ENCODE measurements at regions not wholly inside any gene's neighbourhood (a gene's known extent, or its start where the extent isn't known, plus 50 kb on each side); places are given as distances from the start of the nearest gene placed in this dataset.

DNA sequence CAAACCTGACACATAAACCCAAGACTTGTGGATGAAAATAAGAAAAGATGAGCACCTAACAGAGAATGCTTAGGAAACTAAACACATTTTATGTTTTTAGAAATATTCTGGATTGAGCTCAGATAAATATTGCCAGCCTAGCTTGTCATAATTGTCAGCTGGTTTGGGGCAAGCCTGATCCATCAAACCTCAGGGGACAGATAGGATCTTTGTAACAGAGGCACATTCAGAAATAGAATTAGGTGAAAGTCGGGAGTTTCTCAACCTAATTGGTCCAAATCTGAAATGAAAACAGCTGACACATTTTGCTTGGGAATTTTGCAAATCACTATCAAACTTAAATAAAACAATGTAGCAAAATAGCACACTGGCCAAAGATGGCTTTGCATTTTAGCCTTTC, 503.7 kb downstream of the ANXA1 start:
- Histone ChIP-seq H3K27me3 (ENCODE audit: control insufficient read depth in 1 of 2, insufficient read depth in 2 of 2, low read length in 1 of 2) (no peaks in the 10 kb centered on the region), H3K36me3 (ENCODE audit: control insufficient read depth in 1 of 2, insufficient read depth in 2 of 2, low read length in 1 of 2) (no peaks in the 10 kb centered on the region), H3K27ac (ENCODE audit: low read depth in 1 of 2, low read length in 2 of 2) (no peak overlapping the region), H3K4me3 (ENCODE audit: low read length in 2 of 2) (no peak overlapping the region), H3K4me1 (ENCODE audit: control insufficient read depth in 1 of 2, insufficient read depth in 2 of 2, low read length in 2 of 2) (no peaks in the 10 kb centered on the region), H3K9me3 (ENCODE audit: control insufficient read depth, low read length) (no peaks in the 10 kb centered on the region)
- intact Hi-C loops (cut with DNase I) = no loop called here
- no peak for DNase-seq
- no peak for ATAC-seq (ENCODE audit: low FRiP score)
- WGBS, 2 donors = 14 to 17% methylated on average over 1 of the region's 1 CpG

DNA sequence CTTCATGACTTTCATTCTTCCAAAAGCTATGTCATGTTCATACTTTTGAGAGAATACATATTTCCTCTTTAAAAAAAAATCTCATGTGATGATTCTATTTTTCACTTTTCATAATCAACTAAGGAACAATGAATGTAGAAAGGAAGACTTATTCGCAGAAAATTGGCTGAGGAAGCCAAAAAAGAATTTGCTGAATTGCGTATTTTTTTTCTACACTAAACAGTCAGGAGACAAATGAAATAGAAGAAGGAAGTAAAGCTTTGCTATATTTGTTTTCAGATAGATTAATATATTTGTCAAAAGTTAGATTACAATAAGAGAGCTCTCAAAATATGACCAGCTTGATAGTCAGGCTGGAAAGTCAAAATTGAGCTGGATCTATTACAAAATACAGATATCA, 504.2 kb downstream of the ANXA1 start:
- intact Hi-C loops (cut with DNase I) = no loop called here
- no peak for ATAC-seq (ENCODE audit: low FRiP score)
- no peaks in the 10 kb centered on the region for H3K4me1 ChIP-seq (ENCODE audit: control insufficient read depth in 1 of 2, insufficient read depth in 2 of 2, low read length in 2 of 2)
- no peak for DNase-seq
- no peak overlapping the region for H3K4me3 ChIP-seq (ENCODE audit: low read length in 2 of 2)
- no peaks in the 10 kb centered on the region for H3K27me3 ChIP-seq (ENCODE audit: control insufficient read depth in 1 of 2, insufficient read depth in 2 of 2, low read length in 1 of 2)
- no peaks in the 10 kb centered on the region for H3K9me3 ChIP-seq (ENCODE audit: control insufficient read depth, low read length)
- H3K36me3 ChIP-seq (ENCODE audit: control insufficient read depth in 1 of 2, insufficient read depth in 2 of 2, low read length in 1 of 2) = no peaks in the 10 kb centered on the region
- 46 to 50% methylated on average over 2 of the region's 2 CpGs for WGBS, 2 donors
- no peak overlapping the region for H3K27ac ChIP-seq (ENCODE audit: low read depth in 1 of 2, low read length in 2 of 2)

DNA sequence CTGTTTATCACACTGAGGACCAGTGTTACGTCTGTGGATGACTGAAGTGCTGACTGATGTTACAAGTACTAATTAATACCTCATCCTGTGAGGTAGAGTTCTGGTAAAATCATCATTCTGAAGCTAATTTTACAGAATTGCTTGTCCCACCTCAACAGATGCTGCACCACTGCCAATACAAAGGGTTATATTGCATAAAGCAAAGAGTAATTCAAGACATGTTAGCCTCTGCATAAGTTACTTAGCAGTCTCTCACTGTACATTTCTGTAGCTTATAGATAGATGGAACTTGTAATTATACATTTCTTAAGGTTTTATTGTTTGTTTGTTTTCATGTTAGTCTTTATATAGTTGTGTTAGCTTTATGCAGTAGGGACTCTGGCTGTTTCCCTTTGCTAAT, 513.6 kb downstream of the ANXA1 start:
- 42 to 57% methylated on average over 1 of the region's 1 CpG for WGBS, 2 donors
- intact Hi-C loops (cut with DNase I) = no loop called here

DNA sequence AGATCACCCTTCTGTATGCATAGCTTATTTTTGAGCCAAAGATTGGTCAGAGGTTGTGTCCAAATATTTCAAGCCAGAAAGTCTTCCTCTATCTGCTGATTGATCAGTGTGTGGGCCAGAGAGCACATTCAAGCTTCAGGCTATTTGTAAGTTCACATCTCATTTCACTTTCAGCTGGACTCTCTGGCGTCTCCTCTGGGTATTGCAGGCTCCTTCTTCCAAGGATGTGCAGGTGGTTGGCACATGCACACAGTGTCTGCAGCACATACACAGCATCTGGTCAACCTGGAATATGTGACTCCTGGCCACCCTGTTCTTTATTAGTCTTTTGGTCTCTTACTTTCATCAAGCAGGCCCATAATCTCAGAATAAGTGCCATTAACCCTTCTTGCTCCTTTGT, 516.1 kb downstream of the ANXA1 start:
- Histone ChIP-seq H3K4me3 (ENCODE audit: low read length in 2 of 2) (no peak overlapping the region), H3K27ac (ENCODE audit: low read depth in 1 of 2, low read length in 2 of 2) (no peak overlapping the region), H3K9me3 (ENCODE audit: control insufficient read depth, low read length) (no peaks in the 10 kb centered on the region), H3K27me3 (ENCODE audit: control insufficient read depth in 1 of 2, insufficient read depth in 2 of 2, low read length in 1 of 2) (no peaks in the 10 kb centered on the region), H3K4me1 (ENCODE audit: control insufficient read depth in 1 of 2, insufficient read depth in 2 of 2, low read length in 2 of 2) (no peaks in the 10 kb centered on the region), H3K36me3 (ENCODE audit: control insufficient read depth in 1 of 2, insufficient read depth in 2 of 2, low read length in 1 of 2) (no peaks in the 10 kb centered on the region)
- WGBS, 2 donors = 58 to 78% methylated on average over 1 of the region's 1 CpG
- DNase-seq = no peak
- ATAC-seq (ENCODE audit: low FRiP score) = no peak
- intact Hi-C loops (cut with DNase I) = no loop called here

More for the DNA sequence above, 513.6 kb downstream of the ANXA1 start:
- DNase-seq (no peak), ATAC-seq (ENCODE audit: low FRiP score) (no peak)
- H3K4me1 ChIP-seq (ENCODE audit: control insufficient read depth in 1 of 2, insufficient read depth in 2 of 2, low read length in 2 of 2) = no peaks in the 10 kb centered on the region
- H3K27ac ChIP-seq (ENCODE audit: low read depth in 1 of 2, low read length in 2 of 2) = no peak overlapping the region
- no peak overlapping the region for H3K4me3 ChIP-seq (ENCODE audit: low read length in 2 of 2)
- no peaks in the 10 kb centered on the region for H3K9me3 ChIP-seq (ENCODE audit: control insufficient read depth, low read length)
- H3K27me3 ChIP-seq (ENCODE audit: control insufficient read depth in 1 of 2, insufficient read depth in 2 of 2, low read length in 1 of 2) = no peaks in the 10 kb centered on the region
- no peaks in the 10 kb centered on the region for H3K36me3 ChIP-seq (ENCODE audit: control insufficient read depth in 1 of 2, insufficient read depth in 2 of 2, low read length in 1 of 2)

DNA sequence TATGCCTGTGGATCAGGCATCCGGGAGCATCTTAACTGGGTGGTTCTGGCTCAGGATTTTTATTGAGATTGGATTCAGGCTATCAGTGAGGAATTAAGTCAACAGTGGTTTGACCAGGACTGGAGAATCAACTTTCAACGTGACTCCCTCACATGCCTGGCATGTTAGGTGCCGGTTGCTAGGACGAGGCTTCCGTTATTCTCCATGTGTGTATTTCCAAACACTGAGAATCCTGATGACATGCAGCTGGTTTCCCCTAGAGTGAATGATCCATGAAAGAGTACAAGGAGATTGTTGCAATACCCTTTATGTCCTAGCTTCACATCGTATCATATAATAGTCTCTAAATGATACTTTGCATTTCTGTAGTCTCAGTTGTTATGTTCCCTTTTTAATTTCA, 529.2 kb downstream of the ANXA1 start:
- Histone ChIP-seq H3K4me3 (ENCODE audit: low read length in 2 of 2) (no peak overlapping the region), H3K4me1 (ENCODE audit: control insufficient read depth in 1 of 2, insufficient read depth in 2 of 2, low read length in 2 of 2) (no peaks in the 10 kb centered on the region), H3K27ac (ENCODE audit: low read depth in 1 of 2, low read length in 2 of 2) (no peak overlapping the region), H3K27me3 (ENCODE audit: control insufficient read depth in 1 of 2, insufficient read depth in 2 of 2, low read length in 1 of 2) (no peaks in the 10 kb centered on the region), H3K9me3 (ENCODE audit: control insufficient read depth, low read length) (peaks cover 3% of the 10 kb centered on the region), H3K36me3 (ENCODE audit: control insufficient read depth in 1 of 2, insufficient read depth in 2 of 2, low read length in 1 of 2) (no peaks in the 10 kb centered on the region)
- intact Hi-C loops (cut with DNase I) = no loop called here
- no peak for DNase-seq
- WGBS, 2 donors = 38 to 57% methylated on average over 6 of the region's 6 CpGs
- ATAC-seq (ENCODE audit: low FRiP score) = no peak

DNA sequence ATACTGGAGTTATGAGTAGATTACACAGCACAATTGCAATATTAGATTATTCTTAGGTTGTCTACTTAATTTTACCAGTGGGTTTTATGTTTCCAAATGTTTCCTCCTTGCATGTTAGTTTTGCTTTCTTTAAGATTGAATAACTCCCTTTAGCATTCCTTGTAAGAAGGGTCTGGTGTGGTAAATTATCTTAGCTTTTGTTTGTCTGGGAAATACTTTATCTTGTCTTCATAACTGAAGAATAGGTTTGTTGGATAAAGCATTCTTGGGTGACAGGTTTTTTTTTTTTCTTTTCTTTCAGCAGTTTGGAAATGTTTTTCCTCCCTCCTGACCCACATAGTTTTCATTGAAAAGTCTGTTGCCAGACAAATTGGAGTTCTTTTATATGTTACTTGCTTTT, 531.1 kb downstream of the ANXA1 start:
- Histone ChIP-seq H3K4me3 (ENCODE audit: low read length in 2 of 2) (no peak overlapping the region), H3K4me1 (ENCODE audit: control insufficient read depth in 1 of 2, insufficient read depth in 2 of 2, low read length in 2 of 2) (no peaks in the 10 kb centered on the region), H3K9me3 (ENCODE audit: control insufficient read depth, low read length) (peaks cover 3% of the 10 kb centered on the region), H3K27ac (ENCODE audit: low read depth in 1 of 2, low read length in 2 of 2) (no peak overlapping the region), H3K36me3 (ENCODE audit: control insufficient read depth in 1 of 2, insufficient read depth in 2 of 2, low read length in 1 of 2) (no peaks in the 10 kb centered on the region), H3K27me3 (ENCODE audit: control insufficient read depth in 1 of 2, insufficient read depth in 2 of 2, low read length in 1 of 2) (no peaks in the 10 kb centered on the region)
- ATAC-seq (ENCODE audit: low FRiP score) = no peak
- DNase-seq = no peak
- intact Hi-C loops (cut with DNase I) = no loop called here

DNA sequence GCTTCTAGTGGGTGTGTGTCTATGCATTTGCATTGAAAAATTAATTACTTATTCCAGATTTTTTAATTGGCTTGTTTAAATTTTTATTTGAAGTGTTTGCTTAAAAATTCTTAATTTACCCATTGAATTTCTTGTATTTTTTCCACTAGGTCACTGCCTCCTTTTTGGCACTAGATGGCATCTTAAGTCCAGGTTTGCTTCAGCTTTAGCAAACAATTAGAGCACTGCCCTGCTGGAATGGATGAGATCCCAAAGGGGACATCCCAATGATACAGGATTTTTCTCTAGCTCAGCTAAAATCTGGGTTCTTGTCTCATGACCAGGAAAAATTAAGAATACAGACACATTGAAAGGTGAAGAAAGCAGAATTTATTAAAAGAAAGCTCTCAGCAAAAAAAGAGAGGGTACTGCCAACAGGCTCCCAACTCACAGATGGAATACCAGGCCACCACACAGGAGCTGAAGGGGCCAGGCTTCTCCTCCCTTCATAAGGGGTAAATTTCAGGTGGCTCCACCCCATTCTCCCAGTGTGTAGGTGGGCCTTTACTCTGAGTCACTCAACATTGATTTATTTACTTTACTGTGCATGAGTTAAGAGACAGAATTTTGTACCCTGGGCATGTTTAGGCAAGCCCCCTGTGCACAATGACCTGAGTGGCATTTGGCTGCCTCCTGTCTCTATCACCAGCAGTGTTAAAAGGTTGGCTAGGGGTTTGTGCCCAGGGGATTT, 532.4 kb downstream of the ANXA1 start:
- no peak overlapping the region for H3K4me3 ChIP-seq (ENCODE audit: low read length in 2 of 2)
- no peak for DNase-seq
- no peaks in the 10 kb centered on the region for H3K36me3 ChIP-seq (ENCODE audit: control insufficient read depth in 1 of 2, insufficient read depth in 2 of 2, low read length in 1 of 2)
- H3K9me3 ChIP-seq (ENCODE audit: control insufficient read depth, low read length) = peaks cover 3% of the 10 kb centered on the region
- H3K27ac ChIP-seq (ENCODE audit: low read depth in 1 of 2, low read length in 2 of 2) = no peak overlapping the region
- ATAC-seq (ENCODE audit: low FRiP score) = no peak
- H3K27me3 ChIP-seq (ENCODE audit: control insufficient read depth in 1 of 2, insufficient read depth in 2 of 2, low read length in 1 of 2) = no peaks in the 10 kb centered on the region
- no peaks in the 10 kb centered on the region for H3K4me1 ChIP-seq (ENCODE audit: control insufficient read depth in 1 of 2, insufficient read depth in 2 of 2, low read length in 2 of 2)
- intact Hi-C loops (cut with DNase I) = no loop called here

DNA sequence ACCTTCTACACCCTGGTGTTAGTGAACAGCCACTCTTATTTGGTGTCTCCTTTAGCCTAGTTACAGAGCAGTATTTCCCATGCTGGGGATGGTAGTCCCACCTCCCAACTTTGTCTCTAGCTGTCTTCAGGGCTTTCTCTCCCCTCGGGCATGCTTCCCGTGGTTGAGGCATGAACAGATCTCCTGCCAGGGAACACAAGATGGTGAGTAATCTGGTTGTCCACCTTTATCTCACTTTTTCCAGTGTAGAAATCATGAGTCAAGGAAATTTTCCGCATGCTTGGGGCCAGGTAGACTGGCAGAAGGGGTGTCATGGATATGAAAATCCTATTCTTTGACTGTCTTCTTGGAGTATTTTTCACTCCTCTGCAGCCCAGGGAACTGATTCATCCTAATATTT, 532.9 kb downstream of the ANXA1 start:
- 64 to 75% methylated on average over 3 of the region's 3 CpGs for WGBS, 2 donors
- peaks cover 3% of the 10 kb centered on the region for H3K9me3 ChIP-seq (ENCODE audit: control insufficient read depth, low read length)
- intact Hi-C loops (cut with DNase I) = no loop called here
- no peaks in the 10 kb centered on the region for H3K36me3 ChIP-seq (ENCODE audit: control insufficient read depth in 1 of 2, insufficient read depth in 2 of 2, low read length in 1 of 2)
- no peak overlapping the region for H3K27ac ChIP-seq (ENCODE audit: low read depth in 1 of 2, low read length in 2 of 2)
- H3K4me1 ChIP-seq (ENCODE audit: control insufficient read depth in 1 of 2, insufficient read depth in 2 of 2, low read length in 2 of 2) = no peaks in the 10 kb centered on the region
- H3K27me3 ChIP-seq (ENCODE audit: control insufficient read depth in 1 of 2, insufficient read depth in 2 of 2, low read length in 1 of 2) = no peaks in the 10 kb centered on the region
- no peak for ATAC-seq (ENCODE audit: low FRiP score)
- no peak overlapping the region for H3K4me3 ChIP-seq (ENCODE audit: low read length in 2 of 2)
- no peak for DNase-seq

DNA sequence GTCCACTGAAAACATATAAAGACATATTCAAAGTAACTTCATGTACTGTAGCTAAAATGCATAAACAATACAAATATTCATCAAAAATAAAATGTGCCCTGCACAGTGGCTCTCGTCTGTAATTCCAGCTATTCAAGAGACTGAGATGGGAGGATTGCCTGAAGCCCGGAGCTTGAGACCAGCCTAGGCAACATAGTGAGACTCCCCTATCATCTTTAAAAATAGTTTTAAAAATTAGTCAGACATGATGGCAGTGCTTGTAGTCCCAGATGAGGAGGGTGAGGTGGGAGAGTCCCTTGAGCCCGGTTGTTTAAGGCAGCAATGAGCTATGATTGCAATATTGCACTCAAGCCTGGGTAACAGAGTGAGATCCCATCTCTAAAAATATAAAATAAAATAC, 534.1 kb downstream of the ANXA1 start:
- no peaks in the 10 kb centered on the region for H3K27me3 ChIP-seq (ENCODE audit: control insufficient read depth in 1 of 2, insufficient read depth in 2 of 2, low read length in 1 of 2)
- H3K9me3 ChIP-seq (ENCODE audit: control insufficient read depth, low read length) = peaks cover 3% of the 10 kb centered on the region
- H3K27ac ChIP-seq (ENCODE audit: low read depth in 1 of 2, low read length in 2 of 2) = no peak overlapping the region
- H3K36me3 ChIP-seq (ENCODE audit: control insufficient read depth in 1 of 2, insufficient read depth in 2 of 2, low read length in 1 of 2) = no peaks in the 10 kb centered on the region
- H3K4me1 ChIP-seq (ENCODE audit: control insufficient read depth in 1 of 2, insufficient read depth in 2 of 2, low read length in 2 of 2) = no peaks in the 10 kb centered on the region
- H3K4me3 ChIP-seq (ENCODE audit: low read length in 2 of 2) = no peak overlapping the region
- WGBS, 2 donors = 70 to 81% methylated on average over 3 of the region's 3 CpGs
- ATAC-seq (ENCODE audit: low FRiP score) (no peak), DNase-seq (no peak)
- intact Hi-C loops (cut with DNase I) = no loop called here
